PC-9 (cell line): ENCODE measurements at regions not wholly inside any gene's neighbourhood (a gene's known extent, or its start where the extent isn't known, plus 50 kb on each side); places are given as distances from the start of the nearest gene placed in this dataset.
"Not testable (repeated sequence)": the region's sequence is repeated elsewhere in the genome, so short reads cannot be mapped to it uniquely, and the experiment has no call there.

Experiments used
- BruUV-seq: library from RNA; stranded (reverse); fragments of 400-500 nt; replicated peaks from 2 replicates; lab custom pipeline; 2021; lab: Mats Ljungman, UMichigan
- CTCF ChIA-PET: fragments of 300-600 bp; sonication (Branson Sonifier 250); formaldehyde crosslinking; loops from one replicate; lab custom pipeline; 2022; ENCODE audit warnings: antibody characterized with exemption; lab: Charles Lee
- POLR2A ChIA-PET: fragments of 300-600 bp; sonication (Branson Sonifier 250); formaldehyde crosslinking; loops from one replicate; lab custom pipeline; 2022; ENCODE audit warnings: antibody characterized with exemption; ENCODE audit not compliant: unreplicated experiment; lab: Charles Lee
- DNase-seq, 2 experiments: peaks; one replicate each; pipeline versions ENCODE4 v3.0.0 to v3.0.0-alpha.2; 2015 to 2022; ENCODE audit warnings: mixed read lengths in 1 of 2
- H2AFZ ChIP-seq: fragments of 200-600 bp; sonication (generic); 2 replicates; pipeline ENCODE4 v1.8.1; 2017; ENCODE audit warnings: antibody characterized with exemption
- H3F3A ChIP-seq: fragments of 200-600 bp; sonication (generic); 2 replicates; pipeline ENCODE4 v1.8.1; 2017; ENCODE audit warnings: antibody characterized with exemption, mild to moderate bottlenecking, low read depth; ENCODE audit not compliant: insufficient read depth
- H3K27ac ChIP-seq: fragments of 200-600 bp; sonication (generic); 2 replicates; pipeline ENCODE4 v1.6.1; 2016; ENCODE audit warnings: mixed run types
- H3K27me3 ChIP-seq: fragments of 200-600 bp; sonication (generic); 2 replicates; pipeline ENCODE4 v1.6.1; 2016; ENCODE audit warnings: low read depth, mixed run types; ENCODE audit not compliant: insufficient read depth
- H3K36me3 ChIP-seq: fragments of 200-600 bp; sonication (generic); 2 replicates; pipeline ENCODE4 v1.6.1; 2016; ENCODE audit warnings: low read depth, mixed run types
- H3K4me1 ChIP-seq: fragments of 200-600 bp; sonication (generic); replicated peaks from 2 replicates; pipeline ENCODE4 v1.6.1; 2016; ENCODE audit warnings: mixed run types; ENCODE audit not compliant: insufficient read depth
- H3K4me2 ChIP-seq: fragments of 200-600 bp; sonication (generic); 2 replicates; pipeline ENCODE4 v1.6.1; 2017; ENCODE audit warnings: mixed run types
- H3K4me3 ChIP-seq: fragments of 200-600 bp; sonication (generic); 2 replicates; pipeline ENCODE4 v1.6.1; 2016; ENCODE audit warnings: mixed run types
- H3K79me2 ChIP-seq: fragments of 200-600 bp; sonication (generic); 2 replicates; pipeline ENCODE4 v1.6.1; 2017; ENCODE audit warnings: low read depth, mixed run types
- H3K9me2 ChIP-seq: fragments of 200-600 bp; sonication (generic); 2 replicates; pipeline ENCODE4 v1.8.1; 2017; ENCODE audit warnings: mild to moderate bottlenecking; ENCODE audit not compliant: insufficient read depth
- H3K9me3 ChIP-seq: fragments of 200-600 bp; sonication (generic); 2 replicates; pipeline ENCODE4 v1.8.1; 2016; ENCODE audit warnings: low read depth; ENCODE audit not compliant: insufficient read depth
- H4K20me1 ChIP-seq: fragments of 200-600 bp; sonication (generic); 2 replicates; pipeline ENCODE4 v1.8.1; 2017; ENCODE audit not compliant: insufficient read depth
- EZH2 ChIP-seq: fragments of 200-600 bp; sonication (generic); IDR thresholded peaks from 2 replicates; pipeline ENCODE4 v1.8.0; 2017; ENCODE audit warnings: antibody characterized with exemption, low read depth
- intact Hi-C: fragments of 100-400 bp; cut with micrococcal nuclease; formaldehyde crosslinking; loops from one replicate; pipeline ENCODE4 v1.10.0; 2022; ENCODE audit not compliant: unreplicated experiment
- TF ChIP-seq, protein P1 (sequence below): fragments of 200-600 bp; sonication (generic); conservative IDR thresholded peaks from 2 replicates; pipeline ENCODE4 v1.6.1; 2017; ENCODE audit warnings: mixed run types, antibody characterized with exemption, mild to moderate bottlenecking, moderate library complexity

DNA sequence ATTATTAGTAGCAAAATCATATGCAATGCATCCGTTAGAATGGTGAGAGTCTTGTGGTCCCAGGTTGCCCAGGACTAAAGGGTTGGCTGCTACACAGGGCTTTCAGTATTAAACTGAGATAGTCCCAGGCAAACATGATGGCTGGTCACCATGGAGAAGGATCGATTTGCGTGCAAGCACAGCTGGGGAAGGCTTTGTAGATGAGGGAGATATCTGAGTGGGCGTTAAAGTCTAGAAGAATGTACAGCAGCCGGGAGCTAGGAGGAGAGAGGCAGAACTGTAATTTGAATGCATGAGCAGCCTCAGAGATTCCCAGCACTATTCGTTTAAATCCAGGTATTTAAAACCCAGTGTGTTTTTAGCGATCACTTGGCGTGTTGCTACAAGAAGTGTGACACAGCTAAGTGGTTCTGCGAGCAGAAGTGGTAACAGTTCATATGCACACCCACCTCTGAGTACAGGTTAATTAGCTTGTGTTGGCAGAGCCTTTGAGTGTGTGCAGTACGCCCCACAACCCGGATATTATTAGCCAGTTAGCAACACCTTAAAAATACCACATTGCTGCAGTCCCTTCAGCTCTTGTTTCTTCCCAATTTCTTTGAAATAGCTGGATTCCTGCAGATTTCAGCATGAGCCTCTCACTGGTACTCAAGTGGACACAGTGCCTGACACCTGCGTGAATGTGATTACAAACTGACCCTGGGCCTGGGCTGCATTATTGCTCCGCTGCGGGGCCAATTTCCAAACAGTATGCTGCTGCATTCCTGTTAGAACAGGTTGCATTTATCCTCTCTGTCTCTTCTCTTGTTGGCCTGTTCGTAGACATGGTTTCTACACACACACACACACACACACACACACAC lies 67.2 kb upstream of the SCAF4 start:
- H3K36me3 ChIP-seq, result no peaks in the 10 kb centered on the region
- POLR2A ChIA-PET, result no interaction called here
- no peak overlapping the region for H3K4me2 ChIP-seq
- H3K9me3 ChIP-seq, result no peaks in the 10 kb centered on the region
- H3F3A ChIP-seq, result no peaks in the 10 kb centered on the region
- no peak overlapping the region for H3K27ac ChIP-seq
- no peak for DNase-seq
- no peaks in the 10 kb centered on the region for H3K4me1 ChIP-seq
- no peaks in the 10 kb centered on the region for H3K79me2 ChIP-seq
- TF ChIP-seq, protein P1, sequence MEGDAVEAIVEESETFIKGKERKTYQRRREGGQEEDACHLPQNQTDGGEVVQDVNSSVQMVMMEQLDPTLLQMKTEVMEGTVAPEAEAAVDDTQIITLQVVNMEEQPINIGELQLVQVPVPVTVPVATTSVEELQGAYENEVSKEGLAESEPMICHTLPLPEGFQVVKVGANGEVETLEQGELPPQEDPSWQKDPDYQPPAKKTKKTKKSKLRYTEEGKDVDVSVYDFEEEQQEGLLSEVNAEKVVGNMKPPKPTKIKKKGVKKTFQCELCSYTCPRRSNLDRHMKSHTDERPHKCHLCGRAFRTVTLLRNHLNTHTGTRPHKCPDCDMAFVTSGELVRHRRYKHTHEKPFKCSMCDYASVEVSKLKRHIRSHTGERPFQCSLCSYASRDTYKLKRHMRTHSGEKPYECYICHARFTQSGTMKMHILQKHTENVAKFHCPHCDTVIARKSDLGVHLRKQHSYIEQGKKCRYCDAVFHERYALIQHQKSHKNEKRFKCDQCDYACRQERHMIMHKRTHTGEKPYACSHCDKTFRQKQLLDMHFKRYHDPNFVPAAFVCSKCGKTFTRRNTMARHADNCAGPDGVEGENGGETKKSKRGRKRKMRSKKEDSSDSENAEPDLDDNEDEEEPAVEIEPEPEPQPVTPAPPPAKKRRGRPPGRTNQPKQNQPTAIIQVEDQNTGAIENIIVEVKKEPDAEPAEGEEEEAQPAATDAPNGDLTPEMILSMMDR, result no peak
- TF ChIP-seq EZH2, result no peak
- H3K27me3 ChIP-seq, result peaks cover 78% of the 10 kb centered on the region
- no peak overlapping the region for H2AFZ ChIP-seq
- no peaks in the 10 kb centered on the region for H4K20me1 ChIP-seq
- CTCF ChIA-PET, result no interaction called here
- BruUV-seq, result no TSS peak
- no peaks in the 10 kb centered on the region for H3K9me2 ChIP-seq
- H3K4me3 ChIP-seq, result no peak overlapping the region
- intact Hi-C loops, result no loop called here

DNA sequence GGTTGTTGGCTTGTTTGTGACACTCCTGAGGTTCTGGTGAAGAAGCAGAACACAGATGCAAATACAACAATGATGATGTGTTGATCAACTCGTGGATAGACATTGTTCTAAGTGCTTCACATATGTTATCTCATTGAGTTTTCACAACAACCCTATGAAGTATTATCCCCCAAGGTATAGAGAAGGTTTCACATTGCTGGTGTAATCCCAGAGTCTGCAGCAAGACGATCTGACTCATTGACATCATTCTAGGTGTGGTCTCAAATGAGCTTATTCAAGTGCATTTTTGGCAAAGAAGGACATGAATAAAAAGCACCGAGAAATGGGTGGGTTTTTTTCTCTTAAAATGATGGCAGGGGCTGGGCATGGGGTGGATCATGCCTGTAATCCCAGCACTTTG lies 64.1 kb upstream of the SCAF4 start:
- Histone ChIP-seq H4K20me1 (no peaks in the 10 kb centered on the region), H3K79me2 (no peaks in the 10 kb centered on the region), H3K9me3 (no peaks in the 10 kb centered on the region), H2AFZ (no peak overlapping the region), H3F3A (no peaks in the 10 kb centered on the region), H3K4me1 (no peaks in the 10 kb centered on the region), H3K36me3 (no peaks in the 10 kb centered on the region), H3K27ac (no peak overlapping the region), H3K9me2 (no peaks in the 10 kb centered on the region), H3K4me2 (no peak overlapping the region), H3K4me3 (no peak overlapping the region), H3K27me3 (peaks cover 77% of the 10 kb centered on the region)
- POLR2A ChIA-PET, result no interaction called here
- CTCF ChIA-PET, result no interaction called here
- TF ChIP-seq EZH2, result no peak
- TF ChIP-seq, protein P1, result no peak
- no TSS peak for BruUV-seq
- no peak for DNase-seq
- intact Hi-C loops, result no loop called here

DNA sequence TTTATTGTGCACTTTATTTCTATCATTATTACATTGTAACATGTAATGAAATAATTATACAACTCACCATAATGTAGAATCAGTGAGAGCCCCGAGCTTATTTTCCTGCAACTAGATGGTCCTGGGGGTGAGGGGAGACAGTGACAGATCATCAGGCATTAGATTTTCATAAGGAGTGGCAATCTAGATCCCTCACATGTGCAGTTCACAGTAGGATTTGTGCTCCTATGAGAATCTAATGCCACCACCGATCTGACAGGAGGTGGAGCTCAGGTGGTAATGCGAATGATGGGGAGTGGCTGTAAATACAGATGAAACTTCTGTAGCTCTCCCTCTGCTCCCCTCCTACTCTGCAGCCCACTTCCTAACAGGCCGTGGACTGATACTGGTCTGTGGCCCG lies 58.5 kb upstream of the SCAF4 start:
- H4K20me1 ChIP-seq, POLR2A ChIA-PET, H2AFZ ChIP-seq, H3K4me2 ChIP-seq, BruUV-seq, H3K27ac ChIP-seq, H3K4me1 ChIP-seq, intact Hi-C loops, CTCF ChIA-PET, H3K9me2 ChIP-seq, H3K4me3 ChIP-seq, H3K79me2 ChIP-seq, DNase-seq, H3K9me3 ChIP-seq, H3K36me3 ChIP-seq, H3F3A ChIP-seq: not testable (repeated sequence)
- peaks cover 54% of the 10 kb centered on the region; the same call in 1 of the 2 replicates for H3K27me3 ChIP-seq
